ENCODE measurements at regions not wholly inside any gene's neighbourhood (a gene's known extent, or its start where the extent isn't known, plus 50 kb on each side); places are given as distances from the start of the nearest gene placed in this dataset.

- TF ChIP-seq POLR2A (IDR thresholded peaks at IDR 0.05; ENCODE audit: low read length) (no peak), GATA1 (IDR thresholded peaks at IDR 0.05; ENCODE audit: low read depth, low read length) (no peak)
Observed at GRCh38 chr1:17919525-17920439, 164.6 kb downstream of the ACTL8 start.

Data from erythroblast (primary cell).